ENCODE measurements at regions not wholly inside any gene's neighbourhood (a gene's known extent, or its start where the extent isn't known, plus 50 kb on each side); places are given as distances from the start of the nearest gene placed in this dataset.

- H3K4me1 ChIP-seq (ENCODE audit: control insufficient read depth in 5 of 5, insufficient read depth in 5 of 5, low read length in 5 of 5) = peaks cover 0 to 14% (median 5%) of the 10 kb centered on the region in 5 donors
- H3K27ac ChIP-seq (ENCODE audit: low read depth, low read length) = no peak overlapping the region
- H3K9ac ChIP-seq (ENCODE audit: low read length in 5 of 5) = no peak overlapping the region
- no peak overlapping the region for H3K4me3 ChIP-seq (ENCODE audit: low read depth in 1 of 5, low read length in 5 of 5)
- H3K9me3 ChIP-seq (ENCODE audit: control insufficient read depth in 5 of 5, low read length in 5 of 5) = no peaks in the 10 kb centered on the region
- H3K27me3 ChIP-seq (ENCODE audit: control insufficient read depth in 5 of 5, insufficient read depth in 4 of 5, low read length in 5 of 5) = no peaks in the 10 kb centered on the region
- H3K36me3 ChIP-seq (ENCODE audit: control insufficient read depth in 5 of 5, insufficient read depth in 5 of 5, low read length in 5 of 5) = no peaks in the 10 kb centered on the region
Observed at GRCh38 chr2:215691346-215691745, 255.5 kb upstream of the FN1 start.

GRCh38 chr2:215687149-215688031 lies 251.5 kb upstream of the FN1 start:
- Histone ChIP-seq H3K4me1 (ENCODE audit: control insufficient read depth in 5 of 5, insufficient read depth in 5 of 5, low read length in 5 of 5) (no peaks in the 10 kb centered on the region), H3K36me3 (ENCODE audit: control insufficient read depth in 5 of 5, insufficient read depth in 5 of 5, low read length in 5 of 5) (no peaks in the 10 kb centered on the region), H3K9me3 (ENCODE audit: control insufficient read depth in 5 of 5, low read length in 5 of 5) (no peaks in the 10 kb centered on the region), H3K27ac (ENCODE audit: low read depth, low read length) (no peak overlapping the region), H3K9ac (ENCODE audit: low read length in 5 of 5) (no peak overlapping the region), H3K27me3 (ENCODE audit: control insufficient read depth in 5 of 5, insufficient read depth in 4 of 5, low read length in 5 of 5) (no peaks in the 10 kb centered on the region), H3K4me3 (ENCODE audit: low read depth in 1 of 5, low read length in 5 of 5) (no peak overlapping the region)

DNA sequence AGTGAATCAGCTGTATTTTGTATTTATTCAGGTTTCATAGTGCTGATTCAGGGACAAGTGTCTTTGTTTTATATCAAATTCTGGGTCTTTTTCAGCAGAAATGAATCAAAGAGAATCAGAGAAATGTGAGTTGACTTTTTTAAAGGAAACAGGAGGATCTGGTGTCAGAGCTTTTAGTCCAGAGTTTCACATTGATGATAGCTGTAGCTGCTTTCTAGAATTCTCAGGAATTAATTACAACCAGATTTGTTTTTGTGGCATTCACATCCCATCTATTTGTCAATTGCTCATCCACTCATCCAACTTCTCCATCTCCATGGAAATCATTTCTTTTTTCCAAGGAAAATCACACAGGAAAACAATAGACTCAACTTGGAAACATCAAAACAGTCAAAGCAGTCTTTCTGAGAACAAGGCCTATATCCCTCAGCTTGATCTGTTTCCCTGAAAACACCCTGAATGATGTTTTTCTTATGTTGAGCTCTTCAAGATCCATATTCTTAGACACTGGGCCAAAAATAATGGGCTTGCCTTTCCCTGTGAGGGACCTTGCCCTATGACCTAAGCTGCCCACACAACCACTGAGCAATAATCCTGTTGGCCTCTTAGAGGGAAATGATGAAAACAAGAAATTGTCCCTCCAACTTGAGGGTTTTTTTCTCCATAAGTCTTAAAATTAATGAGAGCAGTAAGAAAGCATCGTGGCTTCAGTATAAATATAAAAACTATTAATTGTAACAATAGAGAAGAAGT lies 249.5 kb upstream of the FN1 start:
- Histone ChIP-seq H3K9ac (ENCODE audit: low read length in 5 of 5) (no peak overlapping the region), H3K27ac (ENCODE audit: low read depth, low read length) (no peak overlapping the region)

DNA sequence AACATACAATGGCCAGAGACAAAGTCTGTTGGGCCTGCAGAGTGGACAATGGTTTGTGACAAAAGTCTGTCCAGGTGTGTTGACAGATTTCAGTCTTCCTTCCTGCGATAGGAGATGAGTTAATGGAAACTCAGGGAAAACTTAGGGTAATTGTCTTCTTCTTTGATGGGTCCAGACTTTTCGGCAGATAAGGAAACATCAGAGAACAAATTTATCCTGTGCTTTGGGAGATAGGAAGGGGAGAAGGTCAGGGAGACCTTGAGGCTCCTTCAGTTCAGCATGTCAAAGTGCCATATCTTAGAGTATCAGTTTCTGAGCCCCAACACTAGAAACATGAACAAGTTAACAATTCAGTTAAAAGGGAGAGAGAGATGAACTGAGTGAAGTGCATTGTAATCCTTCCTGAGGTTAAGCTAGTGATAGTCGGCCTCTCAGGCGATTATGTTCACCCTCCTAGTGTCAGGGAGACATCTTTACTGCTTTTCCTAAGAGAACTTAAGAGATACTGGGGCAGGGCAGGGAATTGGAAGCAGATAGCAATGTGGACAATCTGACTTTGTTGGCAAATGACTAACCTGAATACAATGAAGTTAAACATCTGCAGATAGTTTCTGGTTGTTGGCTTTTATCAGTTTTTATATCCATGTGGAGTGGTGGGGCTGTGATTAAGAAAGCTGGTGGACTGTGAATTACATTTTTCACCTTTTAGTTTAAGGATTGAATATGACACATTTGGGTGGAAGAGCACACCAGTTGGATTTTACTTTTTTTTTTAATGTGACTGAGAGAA lies 248.8 kb upstream of the FN1 start:
- H3K27me3 ChIP-seq (ENCODE audit: control insufficient read depth in 5 of 5, insufficient read depth in 4 of 5, low read length in 5 of 5) = no peaks in the 10 kb centered on the region
- no peaks in the 10 kb centered on the region for H3K36me3 ChIP-seq (ENCODE audit: control insufficient read depth in 5 of 5, insufficient read depth in 5 of 5, low read length in 5 of 5)
- H3K4me3 ChIP-seq (ENCODE audit: low read depth in 1 of 5, low read length in 5 of 5) = no peak overlapping the region
- peaks cover 0 to 5% (median 0%) of the 10 kb centered on the region in 5 donors for H3K4me1 ChIP-seq (ENCODE audit: control insufficient read depth in 5 of 5, insufficient read depth in 5 of 5, low read length in 5 of 5)
- H3K9ac ChIP-seq (ENCODE audit: low read length in 5 of 5) = no peak overlapping the region
- H3K27ac ChIP-seq (ENCODE audit: low read depth, low read length) = peak overlapping the region; percentile 4
- H3K9me3 ChIP-seq (ENCODE audit: control insufficient read depth in 5 of 5, low read length in 5 of 5) = no peaks in the 10 kb centered on the region

More for the DNA sequence above, 249.5 kb upstream of the FN1 start:
- H3K4me1 ChIP-seq (ENCODE audit: control insufficient read depth in 5 of 5, insufficient read depth in 5 of 5, low read length in 5 of 5) = peaks cover 0 to 5% (median 0%) of the 10 kb centered on the region in 5 donors
- no peak overlapping the region for H3K4me3 ChIP-seq (ENCODE audit: low read depth in 1 of 5, low read length in 5 of 5)
- no peaks in the 10 kb centered on the region for H3K27me3 ChIP-seq (ENCODE audit: control insufficient read depth in 5 of 5, insufficient read depth in 4 of 5, low read length in 5 of 5)
- no peaks in the 10 kb centered on the region for H3K36me3 ChIP-seq (ENCODE audit: control insufficient read depth in 5 of 5, insufficient read depth in 5 of 5, low read length in 5 of 5)
- no peaks in the 10 kb centered on the region for H3K9me3 ChIP-seq (ENCODE audit: control insufficient read depth in 5 of 5, low read length in 5 of 5)

- H3K27me3 ChIP-seq (ENCODE audit: control insufficient read depth in 5 of 5, insufficient read depth in 4 of 5, low read length in 5 of 5) = no peaks in the 10 kb centered on the region
- no peaks in the 10 kb centered on the region for H3K36me3 ChIP-seq (ENCODE audit: control insufficient read depth in 5 of 5, insufficient read depth in 5 of 5, low read length in 5 of 5)
- H3K9me3 ChIP-seq (ENCODE audit: control insufficient read depth in 5 of 5, low read length in 5 of 5) = no peaks in the 10 kb centered on the region
- no peak overlapping the region for H3K9ac ChIP-seq (ENCODE audit: low read length in 5 of 5)
- no peak overlapping the region for H3K27ac ChIP-seq (ENCODE audit: low read depth, low read length)
- H3K4me1 ChIP-seq (ENCODE audit: control insufficient read depth in 5 of 5, insufficient read depth in 5 of 5, low read length in 5 of 5) = peaks cover 0 to 5% (median 0%) of the 10 kb centered on the region in 5 donors
- H3K4me3 ChIP-seq (ENCODE audit: low read depth in 1 of 5, low read length in 5 of 5) = no peak overlapping the region
Observed at GRCh38 chr2:215683295-215683694, 247.4 kb upstream of the FN1 start.

GRCh38 chr2:215681799-215682596 lies 246.1 kb upstream of the FN1 start:
- H3K27me3 ChIP-seq (ENCODE audit: control insufficient read depth in 5 of 5, insufficient read depth in 4 of 5, low read length in 5 of 5) = no peaks in the 10 kb centered on the region
- no peak overlapping the region for H3K27ac ChIP-seq (ENCODE audit: low read depth, low read length)
- no peaks in the 10 kb centered on the region for H3K9me3 ChIP-seq (ENCODE audit: control insufficient read depth in 5 of 5, low read length in 5 of 5)

GRCh38 chr2:215680605-215681598 lies 245.0 kb upstream of the FN1 start:
- Histone ChIP-seq H3K4me3 (ENCODE audit: low read depth in 1 of 5, low read length in 5 of 5) (no peak overlapping the region), H3K27me3 (ENCODE audit: control insufficient read depth in 5 of 5, insufficient read depth in 4 of 5, low read length in 5 of 5) (no peaks in the 10 kb centered on the region), H3K27ac (ENCODE audit: low read depth, low read length) (no peak overlapping the region), H3K9ac (ENCODE audit: low read length in 5 of 5) (no peak overlapping the region), H3K36me3 (ENCODE audit: control insufficient read depth in 5 of 5, insufficient read depth in 5 of 5, low read length in 5 of 5) (no peaks in the 10 kb centered on the region), H3K4me1 (ENCODE audit: control insufficient read depth in 5 of 5, insufficient read depth in 5 of 5, low read length in 5 of 5) (peaks cover 0 to 5% (median 0%) of the 10 kb centered on the region in 5 donors), H3K9me3 (ENCODE audit: control insufficient read depth in 5 of 5, low read length in 5 of 5) (no peaks in the 10 kb centered on the region)

More at GRCh38 chr2:215681799-215682596, 246.1 kb upstream of the FN1 start:
- Histone ChIP-seq H3K4me3 (ENCODE audit: low read depth in 1 of 5, low read length in 5 of 5) (no peak overlapping the region), H3K36me3 (ENCODE audit: control insufficient read depth in 5 of 5, insufficient read depth in 5 of 5, low read length in 5 of 5) (no peaks in the 10 kb centered on the region), H3K4me1 (ENCODE audit: control insufficient read depth in 5 of 5, insufficient read depth in 5 of 5, low read length in 5 of 5) (peaks cover 0 to 5% (median 0%) of the 10 kb centered on the region in 5 donors), H3K9ac (ENCODE audit: low read length in 5 of 5) (no peak overlapping the region)

- Histone ChIP-seq H3K9me3 (ENCODE audit: control insufficient read depth in 5 of 5, low read length in 5 of 5) (peaks cover 0 to 5% (median 0%) of the 10 kb centered on the region in 5 donors), H3K36me3 (ENCODE audit: control insufficient read depth in 5 of 5, insufficient read depth in 5 of 5, low read length in 5 of 5) (no peaks in the 10 kb centered on the region), H3K4me1 (ENCODE audit: control insufficient read depth in 5 of 5, insufficient read depth in 5 of 5, low read length in 5 of 5) (peaks cover 0 to 5% (median 0%) of the 10 kb centered on the region in 5 donors), H3K27me3 (ENCODE audit: control insufficient read depth in 5 of 5, insufficient read depth in 4 of 5, low read length in 5 of 5) (no peaks in the 10 kb centered on the region), H3K27ac (ENCODE audit: low read depth, low read length) (no peak overlapping the region), H3K4me3 (ENCODE audit: low read depth in 1 of 5, low read length in 5 of 5) (no peak overlapping the region), H3K9ac (ENCODE audit: low read length in 5 of 5) (no peak overlapping the region)
Observed at GRCh38 chr2:215678094-215678493, 242.2 kb upstream of the FN1 start.
